GM21717 (cell line): ENCODE measurements at regions not wholly inside any gene's neighbourhood (a gene's known extent, or its start where the extent isn't known, plus 50 kb on each side); places are given as distances from the start of the nearest gene placed in this dataset.

Source experiments
- ATAC-seq: cut with Tn5 transposase; IDR thresholded peaks from one replicate; pipeline ENCODE4 v1.9.1; 2021; ENCODE audit warnings: mild to moderate bottlenecking, moderate library complexity; ENCODE audit not compliant: unreplicated experiment

DNA sequence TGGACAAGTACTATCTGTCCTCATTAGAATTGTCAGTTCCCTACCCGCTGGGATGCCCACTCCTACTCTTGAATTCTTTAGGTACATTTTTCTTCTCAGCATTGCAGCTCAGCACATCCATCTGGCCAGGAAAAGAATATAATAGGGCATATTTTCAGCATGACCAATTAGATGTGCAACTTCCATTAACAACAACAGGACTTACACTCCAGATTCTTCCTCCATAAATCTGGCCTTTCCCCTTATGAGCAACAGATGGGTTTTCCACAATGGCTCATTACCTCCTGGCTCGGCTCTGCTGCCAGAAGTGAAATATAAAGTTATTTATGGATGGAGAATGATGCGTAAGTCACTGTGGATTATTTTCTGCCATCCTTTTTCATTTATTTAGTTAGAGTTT lies 443.8 kb upstream of the TGFBR2 start:
- ATAC-seq: no peak

DNA sequence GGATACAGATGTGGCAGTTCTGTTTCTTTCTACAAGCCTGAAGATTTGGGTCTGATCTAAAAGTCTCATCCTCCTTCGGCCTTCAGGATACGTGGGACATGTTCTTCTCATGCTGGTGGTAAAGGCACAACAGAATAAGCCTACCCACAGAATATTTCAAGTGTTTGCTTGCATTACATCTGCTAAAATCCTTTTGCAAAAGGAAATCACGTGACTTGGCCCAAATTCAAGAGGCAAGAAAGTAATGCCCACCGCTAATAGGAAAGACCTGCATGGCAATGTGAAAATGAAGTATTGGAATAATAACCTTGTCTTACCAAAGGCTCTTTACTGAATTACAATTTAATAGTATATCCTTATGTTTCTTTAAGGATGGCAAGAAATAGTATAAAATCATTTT lies 439.9 kb upstream of the TGFBR2 start:
- no peak for ATAC-seq

DNA sequence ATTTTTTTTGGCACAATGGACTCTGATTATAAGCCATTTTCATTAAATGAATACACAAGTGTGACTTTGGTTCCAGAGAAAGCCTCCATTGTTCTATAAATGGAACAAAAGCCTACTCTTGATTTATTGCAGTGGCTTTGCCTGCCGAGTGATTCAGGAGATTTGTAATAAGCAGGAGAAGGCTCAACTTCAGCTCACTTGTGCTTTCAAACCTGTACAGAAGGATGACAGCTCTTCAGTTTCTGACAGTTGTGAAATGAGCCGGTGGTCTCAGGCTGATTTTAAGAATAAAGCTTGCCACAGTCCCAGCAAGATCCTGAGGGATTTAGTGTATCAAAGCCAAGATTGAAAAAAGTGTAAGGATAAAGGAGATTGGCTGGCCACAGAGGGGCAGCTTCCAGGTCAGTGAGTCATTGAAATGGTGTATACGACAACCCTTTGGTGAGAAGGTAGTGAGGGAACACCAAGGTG lies 438.8 kb upstream of the TGFBR2 start:
- no peak for ATAC-seq

DNA sequence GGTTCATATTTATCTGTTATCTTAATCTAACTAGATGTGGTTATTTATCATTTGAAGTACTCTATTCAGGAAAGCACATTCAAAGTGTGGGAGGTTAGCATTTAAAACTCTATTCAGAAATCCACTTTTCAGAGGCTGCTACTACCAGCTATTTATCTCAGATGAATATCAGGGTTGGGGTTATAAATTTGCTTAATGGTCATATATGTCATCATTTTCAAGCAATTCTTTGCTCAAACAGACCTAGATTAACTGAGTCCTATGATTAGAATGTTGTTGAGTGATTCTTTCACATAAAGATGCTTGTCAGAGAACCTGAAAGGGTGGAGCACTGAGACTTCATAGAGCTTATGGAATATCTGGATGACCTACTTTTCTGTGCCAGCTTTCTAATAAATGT lies 436.9 kb upstream of the TGFBR2 start:
- ATAC-seq: no peak

DNA sequence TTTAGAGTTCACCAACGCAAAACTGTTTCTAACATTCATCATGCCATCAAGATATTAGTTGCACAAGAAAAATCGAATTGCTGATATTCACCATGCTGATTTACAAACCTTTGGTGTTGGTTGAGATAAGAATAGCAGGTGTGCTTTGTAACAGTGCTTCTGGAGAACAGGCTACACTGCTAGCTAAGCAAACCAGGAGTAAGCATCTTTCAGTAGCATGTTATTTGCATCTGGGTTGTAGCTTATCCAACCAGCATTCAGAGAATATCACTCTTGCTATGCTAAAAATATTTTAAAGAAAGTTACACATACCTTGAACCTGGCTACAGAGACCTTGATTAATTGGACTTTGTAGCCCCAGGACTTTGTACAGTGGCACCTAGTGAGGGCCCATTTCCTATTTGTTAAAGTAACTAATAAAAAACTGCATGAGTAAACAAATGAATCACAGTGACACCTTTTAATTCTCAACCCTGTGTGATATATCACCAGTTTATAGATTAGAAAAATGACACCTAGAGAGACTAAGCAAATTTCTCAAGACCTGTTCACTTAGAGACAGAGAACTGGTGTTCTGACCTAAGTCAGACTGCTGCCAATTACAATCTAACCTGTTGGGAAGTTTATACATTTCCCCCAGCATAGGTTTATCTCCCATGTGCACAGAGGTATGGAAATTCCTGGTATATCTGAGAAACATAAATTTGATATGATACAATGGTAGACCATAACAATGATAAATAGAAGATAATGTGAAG lies 435.5 kb upstream of the TGFBR2 start:
- no peak for ATAC-seq

DNA sequence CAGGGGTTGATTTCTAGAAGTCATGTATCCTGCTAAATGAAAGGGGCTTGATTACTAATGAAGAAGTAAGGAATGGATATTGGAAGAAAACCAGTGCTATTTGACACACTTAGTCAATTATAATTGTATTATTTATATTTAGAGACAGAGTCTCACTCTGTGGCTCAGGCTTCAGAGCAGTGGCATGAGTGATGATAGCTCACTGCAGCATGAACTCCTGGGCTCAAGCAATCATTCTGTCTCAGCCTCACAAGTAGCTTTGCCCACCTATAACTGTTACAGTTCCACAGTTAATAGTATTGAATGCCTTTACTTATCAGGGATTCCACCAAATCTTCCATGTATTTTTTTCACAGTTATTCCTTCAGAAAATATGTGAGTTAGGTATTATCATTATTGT lies 432.0 kb upstream of the TGFBR2 start:
- no peak for ATAC-seq

DNA sequence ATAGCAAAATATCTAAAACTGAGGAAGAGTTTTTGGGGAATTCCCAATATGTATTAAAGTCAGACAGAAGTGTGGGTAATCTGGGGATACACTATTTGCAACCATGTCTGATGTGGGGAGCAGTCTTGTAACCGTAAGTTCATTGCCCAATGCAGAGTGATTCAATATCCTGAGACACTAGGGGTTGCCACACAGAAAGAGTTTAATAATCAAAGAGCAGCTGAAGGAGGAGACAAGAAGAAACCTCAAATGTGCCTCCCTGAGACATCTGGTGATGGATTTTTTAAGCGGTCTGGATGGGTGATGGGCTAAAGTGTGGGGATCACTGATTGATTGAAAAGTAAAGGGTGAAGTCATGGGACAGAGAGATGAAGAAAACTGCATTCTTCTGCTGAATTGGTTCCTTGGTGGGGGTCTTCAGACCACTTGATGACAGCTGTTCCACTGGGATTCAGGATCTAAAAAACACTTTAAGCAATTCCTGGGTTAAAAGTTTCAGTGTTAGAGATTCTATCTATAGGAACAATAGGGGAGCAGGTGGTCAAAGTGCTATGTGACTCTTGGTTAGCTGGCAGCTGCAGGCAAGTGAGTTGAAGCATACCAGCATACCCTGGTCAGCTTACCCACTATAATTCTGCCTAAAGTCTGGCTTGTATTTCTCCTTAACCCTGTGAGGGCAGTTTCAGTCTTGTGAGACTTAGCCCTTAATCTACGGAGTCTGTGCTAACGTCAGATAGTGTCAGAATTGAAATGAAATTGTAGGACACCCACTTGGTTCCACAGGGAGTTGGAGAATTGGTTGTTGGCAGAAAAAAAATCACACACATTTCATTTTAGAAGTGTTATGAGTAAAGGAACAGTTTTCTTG lies 425.9 kb upstream of the TGFBR2 start:
- ATAC-seq: no peak

DNA sequence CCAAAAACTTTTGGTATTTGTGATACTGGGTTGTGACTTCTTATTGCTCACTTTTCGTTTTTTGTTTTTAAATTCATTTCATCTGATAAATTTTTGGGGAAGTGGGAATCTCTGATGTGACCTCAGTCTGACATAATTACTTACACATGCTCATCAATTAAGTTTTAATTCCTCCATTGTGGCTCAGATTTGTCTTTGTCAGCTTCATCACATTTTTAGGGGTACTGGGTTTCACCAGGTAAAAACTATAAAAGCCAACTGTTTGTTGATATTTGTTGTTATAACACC lies 425.3 kb upstream of the TGFBR2 start:
- ATAC-seq: no peak

DNA sequence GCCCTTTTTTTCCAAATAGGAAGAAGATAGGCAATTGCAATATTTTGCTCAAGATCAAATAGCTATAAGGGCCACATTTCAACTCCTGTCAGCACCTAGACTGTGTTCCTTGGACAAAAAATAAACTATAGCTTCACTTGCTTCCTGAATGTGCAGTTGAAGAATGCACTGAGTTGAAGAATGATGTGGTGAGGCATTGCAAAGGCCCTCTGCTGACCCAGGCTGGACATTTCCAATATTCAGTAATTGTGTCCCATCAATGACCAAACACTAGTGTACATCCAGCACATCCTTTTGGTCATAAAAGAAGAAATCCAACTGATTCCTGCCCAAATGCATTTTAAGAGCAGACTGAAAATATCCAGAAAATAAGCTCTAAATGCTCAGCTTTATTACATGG lies 424.8 kb upstream of the TGFBR2 start:
- no peak for ATAC-seq

DNA sequence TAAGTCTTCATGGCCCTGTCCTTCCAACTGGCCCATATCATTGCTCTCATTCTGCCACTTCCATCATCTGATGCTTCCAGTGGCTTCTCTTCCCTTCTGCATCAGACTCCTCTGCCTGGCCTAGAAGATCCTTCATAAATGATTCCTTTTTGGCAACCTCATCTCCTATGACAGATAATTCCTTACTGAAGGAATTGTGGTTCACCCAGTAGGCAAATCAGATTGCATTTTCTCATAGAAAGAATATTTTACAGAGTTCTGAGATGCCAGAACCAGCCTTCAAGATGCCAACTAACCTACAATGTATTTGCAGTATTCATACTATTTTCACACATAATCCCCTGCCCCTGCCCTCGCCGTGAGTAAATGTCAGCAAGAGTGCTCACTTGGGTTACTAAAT lies 423.0 kb upstream of the TGFBR2 start:
- no peak for ATAC-seq

DNA sequence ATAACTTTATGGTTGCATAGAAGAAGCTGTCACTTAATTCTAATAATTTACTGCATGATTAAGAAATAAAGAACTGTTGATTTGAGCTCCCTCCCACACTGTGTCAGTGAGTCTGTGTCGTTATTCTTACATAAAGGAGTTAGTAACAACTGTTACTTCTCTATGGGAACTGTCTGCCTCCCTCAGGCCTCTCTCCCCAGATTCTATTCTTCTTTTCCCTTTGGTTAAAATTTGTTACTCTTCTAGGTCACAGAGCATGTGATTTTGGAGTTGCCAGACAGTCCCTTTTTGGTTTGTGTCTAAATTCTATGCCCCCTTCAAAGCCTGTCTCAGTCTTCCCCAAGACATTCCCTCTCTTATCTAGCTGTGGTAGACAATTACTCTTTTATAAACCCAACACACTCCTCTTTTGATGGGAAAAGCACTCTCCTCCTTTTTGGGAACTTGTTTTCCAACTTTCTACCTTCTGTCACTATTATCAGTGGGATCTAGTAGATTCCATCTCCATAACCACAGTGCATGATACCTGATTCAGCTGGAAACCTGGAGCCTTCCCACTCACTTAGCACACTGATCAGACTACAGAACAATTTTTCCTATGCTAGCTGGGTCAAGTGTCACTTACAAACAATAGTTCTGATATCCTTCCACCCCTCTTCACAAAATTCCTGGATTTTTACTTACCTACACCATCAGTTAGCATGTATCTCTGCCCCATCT lies 422.1 kb upstream of the TGFBR2 start:
- no peak for ATAC-seq

DNA sequence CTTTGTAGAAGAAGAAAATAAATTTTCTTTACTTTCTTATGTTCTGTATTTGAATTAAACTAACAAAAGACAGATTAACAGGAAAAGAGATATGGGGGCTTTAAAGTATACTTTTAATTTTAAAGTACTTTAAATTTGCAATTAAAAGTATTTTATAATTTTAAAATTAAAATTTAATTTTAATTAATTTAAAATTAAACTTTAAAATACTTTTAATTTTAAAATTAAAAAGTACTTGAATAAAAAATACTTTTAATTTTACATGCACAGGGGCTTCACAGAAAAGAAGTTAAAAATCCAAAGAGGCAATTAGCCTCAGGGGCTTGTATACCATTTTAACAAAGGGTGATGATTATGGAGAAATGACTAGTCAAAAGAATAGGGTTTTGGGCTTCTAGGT lies 420.5 kb upstream of the TGFBR2 start:
- no peak for ATAC-seq

DNA sequence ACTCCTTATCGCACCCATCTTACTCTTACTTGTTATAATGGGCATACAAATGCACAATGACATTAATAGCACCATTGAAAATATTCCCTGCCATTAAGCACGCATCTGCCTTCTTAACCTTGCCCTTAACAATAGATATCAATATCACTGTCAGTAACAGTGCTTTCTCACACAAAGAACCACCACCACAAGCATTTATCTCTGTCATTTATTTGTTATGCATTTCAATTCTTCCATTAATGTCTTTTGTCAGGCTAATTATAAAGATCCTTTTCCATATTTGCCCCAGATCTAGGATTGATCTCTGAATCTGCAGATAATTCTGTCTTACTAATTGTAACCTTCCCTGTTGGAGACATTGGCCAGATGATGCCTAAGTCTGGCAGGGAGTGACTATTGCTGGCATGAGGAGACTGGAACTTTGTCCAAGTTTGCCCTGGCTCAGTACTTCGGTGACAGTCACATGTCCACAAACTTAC lies 419.6 kb upstream of the TGFBR2 start:
- ATAC-seq: no peak

DNA sequence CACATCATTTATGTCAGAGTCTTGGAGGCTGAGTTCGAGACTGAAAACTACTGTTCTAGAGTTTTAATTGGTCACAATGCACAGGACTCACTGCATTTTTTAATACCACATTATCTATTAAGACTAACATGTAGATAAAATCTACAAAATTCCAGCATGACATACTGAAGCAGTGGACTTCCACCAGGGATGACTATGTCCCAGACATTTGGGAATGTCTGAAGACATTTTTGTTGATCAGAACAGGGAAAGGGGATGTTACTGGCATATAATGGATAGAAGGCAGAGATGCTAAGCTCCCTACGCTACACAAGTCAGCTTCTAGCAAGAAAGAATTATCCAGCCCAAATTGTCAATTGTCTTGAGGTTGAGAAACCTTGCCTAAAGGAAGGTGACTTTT lies 419.0 kb upstream of the TGFBR2 start:
- no peak for ATAC-seq

DNA sequence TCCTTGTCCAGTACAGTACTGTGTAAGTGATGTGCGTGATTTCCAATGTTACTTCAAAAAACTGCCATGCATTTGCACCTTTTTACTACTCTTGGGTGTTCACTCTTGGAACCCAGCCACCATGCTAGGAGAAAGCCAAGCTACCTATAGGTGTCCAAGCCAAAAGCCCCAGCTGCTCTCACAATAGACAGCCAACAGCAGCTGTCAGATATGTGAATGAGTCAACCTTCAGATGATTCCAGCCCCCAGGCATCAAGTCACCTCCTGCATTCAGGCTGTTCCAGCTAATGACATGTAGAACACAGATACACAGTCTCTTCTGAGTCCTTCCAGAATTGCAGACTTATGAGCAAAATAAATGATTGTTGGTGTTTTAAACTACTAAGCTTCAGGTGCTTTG lies 417.7 kb upstream of the TGFBR2 start:
- no peak for ATAC-seq

DNA sequence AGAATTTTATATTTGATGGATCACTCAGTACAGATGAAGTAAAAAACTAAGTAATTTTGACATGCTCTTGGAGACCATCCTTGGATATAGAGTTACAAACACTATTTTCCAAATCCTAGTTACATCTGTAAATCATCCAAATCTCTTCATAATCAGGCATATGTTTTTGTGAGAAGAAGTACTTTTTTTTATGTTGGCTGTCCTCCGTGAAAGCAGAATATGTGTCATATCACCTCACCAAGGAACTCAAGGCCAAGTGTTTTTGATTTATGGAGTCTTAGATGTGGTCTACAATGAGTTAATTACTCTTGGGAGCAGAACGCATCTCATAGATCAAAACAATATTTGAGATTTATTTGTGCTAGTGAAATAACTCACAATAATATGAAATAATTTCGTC lies 416.5 kb upstream of the TGFBR2 start:
- ATAC-seq: no peak

DNA sequence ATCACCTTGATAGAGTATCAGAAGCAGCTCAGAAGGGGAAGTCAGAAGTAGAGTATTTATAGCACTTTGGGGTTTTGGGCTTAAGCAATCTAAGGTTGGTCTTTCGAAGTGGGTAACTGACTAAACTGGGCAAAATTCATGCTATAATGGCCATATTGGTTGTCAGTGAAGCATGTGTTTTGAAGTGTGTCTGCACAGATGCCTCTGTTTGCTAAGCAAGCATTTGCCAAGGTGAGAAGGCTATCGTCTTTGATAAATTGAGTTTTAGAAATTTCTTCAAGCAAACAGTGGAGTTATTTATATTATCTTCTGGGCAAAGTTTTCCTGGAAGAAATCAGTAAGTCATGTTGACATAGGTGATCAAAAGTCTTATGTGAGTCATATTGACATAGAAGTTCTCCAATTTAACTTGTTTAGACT lies 412.8 kb upstream of the TGFBR2 start:
- no peak for ATAC-seq

DNA sequence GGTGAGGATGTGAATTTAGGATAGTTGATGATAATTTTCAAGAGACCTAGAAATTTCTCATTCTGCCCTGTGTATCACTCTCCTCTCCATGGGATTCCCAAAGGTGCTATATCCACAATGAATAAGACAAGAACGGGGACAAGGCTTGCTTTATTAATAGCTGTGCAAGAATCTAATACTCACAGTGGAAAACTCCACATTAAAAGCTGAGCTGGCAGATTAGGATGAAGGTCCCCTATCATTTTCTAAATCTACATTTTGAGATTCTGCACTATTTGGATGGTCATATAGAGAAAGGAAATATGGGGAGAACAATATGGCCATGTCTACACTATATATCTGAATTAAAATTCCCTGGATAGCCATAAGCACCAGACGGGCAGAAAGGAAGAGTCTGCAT lies 411.0 kb upstream of the TGFBR2 start:
- ATAC-seq: no peak

DNA sequence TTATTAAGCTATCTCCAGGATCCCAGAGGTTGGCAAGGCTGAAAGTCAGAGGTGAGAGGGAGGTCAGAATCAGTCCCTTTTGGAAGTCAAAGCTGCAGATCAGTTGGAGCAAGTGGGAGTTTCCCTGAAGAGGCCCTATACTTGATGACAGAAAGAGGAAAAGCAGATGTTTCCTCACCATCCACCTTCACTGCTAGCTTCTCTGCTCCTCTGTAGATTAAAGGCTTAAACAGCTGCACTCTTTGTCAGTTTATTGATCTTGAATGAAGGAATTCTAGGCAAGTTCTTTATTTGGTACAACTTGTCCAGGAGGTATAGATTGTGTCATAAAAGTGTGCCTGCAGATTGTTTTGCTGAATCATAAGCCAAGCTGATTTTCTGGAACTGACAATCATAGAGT lies 408.2 kb upstream of the TGFBR2 start:
- ATAC-seq: no peak

DNA sequence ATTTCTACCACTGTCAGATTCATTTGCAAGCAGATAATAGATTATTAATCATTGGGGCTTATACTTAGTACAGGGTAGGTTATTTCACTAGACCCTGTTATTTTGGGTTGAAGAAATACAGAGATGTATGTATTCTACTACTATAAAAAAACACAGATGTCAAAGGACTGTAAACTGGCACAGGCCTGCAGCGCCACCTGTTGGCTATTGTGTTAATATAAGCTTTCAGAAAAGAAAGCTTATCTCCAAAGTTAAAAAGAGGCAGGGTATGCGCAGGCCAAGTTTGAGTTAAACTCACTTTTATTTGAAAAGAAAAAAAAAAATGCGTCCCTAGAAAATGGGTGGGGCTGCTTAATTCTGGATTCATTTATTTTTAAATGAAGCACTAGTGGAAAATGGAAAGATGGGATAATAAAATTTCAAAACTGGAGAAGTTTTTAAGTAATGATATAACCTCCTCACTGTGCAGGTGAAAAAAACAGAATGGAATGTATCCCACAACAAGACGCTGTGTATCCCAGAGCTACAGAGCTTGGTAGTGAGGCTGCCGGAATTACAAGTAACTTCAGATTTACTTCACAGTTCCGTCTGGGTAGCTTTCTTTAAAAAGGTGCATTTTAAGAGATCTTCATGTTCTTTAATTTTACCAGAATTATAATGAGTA lies 407.2 kb upstream of the TGFBR2 start:
- ATAC-seq: no peak

DNA sequence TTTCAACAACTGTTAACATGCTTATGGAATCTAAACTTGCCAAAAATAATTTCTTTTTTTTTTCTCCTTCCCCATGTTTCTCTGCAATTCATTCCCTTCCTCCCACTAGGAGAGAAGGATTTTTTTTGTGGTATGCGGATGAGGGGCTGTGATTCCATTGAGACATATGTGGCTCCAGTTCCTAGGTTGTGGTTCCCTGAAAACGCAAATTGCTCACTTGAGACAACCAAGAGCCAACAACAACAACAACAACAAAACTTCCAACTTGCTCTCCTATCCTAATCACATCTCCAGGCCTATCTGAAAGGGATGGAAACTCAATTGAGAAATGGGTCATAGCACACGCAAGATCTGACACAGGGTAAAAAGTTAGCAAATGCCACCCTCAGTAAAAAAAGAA lies 406.5 kb upstream of the TGFBR2 start:
- ATAC-seq: no peak
